GM23248 (cell line): ENCODE measurements at regions not wholly inside any gene's neighbourhood (a gene's known extent, or its start where the extent isn't known, plus 50 kb on each side); places are given as distances from the start of the nearest gene placed in this dataset.

Experiments
- DNase-seq: peaks from one replicate; pipeline ENCODE4 v3.0.0-alpha.2; 2015
- H2AFZ ChIP-seq: fragments of 200-600 bp; sonication (generic); 2 replicates; pipeline ENCODE4 v1.6.1; 2016; ENCODE audit warnings: antibody characterized with exemption
- H3F3A ChIP-seq: fragments of 200-600 bp; sonication (generic); 2 replicates; pipeline ENCODE4 v1.6.1; 2016; ENCODE audit warnings: mild to moderate bottlenecking, antibody characterized with exemption, mixed run types; ENCODE audit not compliant: insufficient read depth
- H3K27ac ChIP-seq: fragments of 200-600 bp; sonication (generic); 2 replicates; pipeline ENCODE4 v1.5.1; 2016; ENCODE audit warnings: mild to moderate bottlenecking
- H3K27me3 ChIP-seq: fragments of 200-600 bp; sonication (generic); replicated peaks from 2 replicates; pipeline ENCODE4 v1.6.1; 2016; ENCODE audit warnings: mild to moderate bottlenecking; ENCODE audit not compliant: insufficient read depth
- H3K36me3 ChIP-seq: fragments of 200-600 bp; sonication (generic); 2 replicates; pipeline ENCODE4 v1.6.1; 2016; ENCODE audit warnings: low read depth, mild to moderate bottlenecking
- H3K4me1 ChIP-seq: fragments of 200-600 bp; sonication (generic); 2 replicates; pipeline ENCODE4 v1.6.1; 2016; ENCODE audit warnings: mild to moderate bottlenecking; ENCODE audit not compliant: insufficient read depth
- H3K4me2 ChIP-seq: fragments of 200-600 bp; sonication (generic); one replicate; pipeline ENCODE4 v1.6.1; 2016; ENCODE audit warnings: mild to moderate bottlenecking; ENCODE audit not compliant: unreplicated experiment
- H3K4me3 ChIP-seq: fragments of 200-600 bp; sonication (generic); 2 replicates; pipeline ENCODE4 v1.5.1; 2016; ENCODE audit warnings: mild to moderate bottlenecking
- H3K79me2 ChIP-seq: fragments of 200-600 bp; sonication (generic); 2 replicates; pipeline ENCODE4 v1.6.1; 2016; ENCODE audit warnings: mild to moderate bottlenecking; ENCODE audit not compliant: insufficient read depth
- H3K9ac ChIP-seq: fragments of 200-600 bp; sonication (generic); 2 replicates; pipeline ENCODE4 v1.6.1; 2016; ENCODE audit warnings: mild to moderate bottlenecking
- H3K9me2 ChIP-seq: fragments of 200-600 bp; sonication (generic); 2 replicates; pipeline ENCODE4 v1.6.1; 2016; ENCODE audit warnings: mixed run types, mild to moderate bottlenecking, moderate library complexity; ENCODE audit not compliant: insufficient read depth
- H3K9me3 ChIP-seq: fragments of 200-600 bp; sonication (generic); one replicate; pipeline ENCODE4 v1.6.1; 2017; ENCODE audit warnings: low read depth
- H4K20me1 ChIP-seq: fragments of 200-600 bp; sonication (generic); 2 replicates; pipeline ENCODE4 v1.6.0; 2016; ENCODE audit not compliant: insufficient read depth
- EZH2 ChIP-seq: fragments of 200-600 bp; sonication (generic); IDR thresholded peaks from 2 replicates; pipeline ENCODE4 v1.6.1; 2018; ENCODE audit warnings: antibody characterized with exemption, mild to moderate bottlenecking; ENCODE audit not compliant: insufficient read depth, poor library complexity, severe bottlenecking
- EZH2phosphoT487 ChIP-seq: fragments of 200-600 bp; sonication (generic); IDR thresholded peaks from 2 replicates; pipeline ENCODE4 v1.6.1; 2018; ENCODE audit warnings: antibody characterized with exemption, moderate library complexity, mild to moderate bottlenecking, low read depth; ENCODE audit not compliant: insufficient read depth
- WGBS, 2 experiments: methylation state at CpG; one replicate each; pipeline ENCODE4 v1.1.6; 2015 to 2017; ENCODE audit warnings: low lambda C conversion rate in 2 of 2, low coverage in 1 of 2; ENCODE audit errors: missing lambda C conversion rate in 2 of 2; 5-methylcytosine and 5-hydroxymethylcytosine counted together
- in situ Hi-C: fragments of 300-500 bp; cut with MboI; formaldehyde crosslinking; loops from 2 replicates; pipeline ENCODE4 v1.15.0; 2020

- in situ Hi-C loops: no loop called here
- H3K4me2 ChIP-seq: no peak overlapping the region
- H3K4me3 ChIP-seq: no peak overlapping the region
- H3K27ac ChIP-seq: no peak overlapping the region
- no peak for TF ChIP-seq EZH2
- TF ChIP-seq EZH2phosphoT487: no peak
- no peaks in the 10 kb centered on the region for H3K79me2 ChIP-seq
- no peaks in the 10 kb centered on the region for H3K4me1 ChIP-seq
- no peak overlapping the region for H2AFZ ChIP-seq
- H3F3A ChIP-seq: no peaks in the 10 kb centered on the region
- WGBS, 2 experiments: 48 to 54% methylated on average over 16 of the region's 16 CpGs
- no peak overlapping the region for H3K9ac ChIP-seq
- H4K20me1 ChIP-seq: no peaks in the 10 kb centered on the region
- H3K9me2 ChIP-seq: no peaks in the 10 kb centered on the region
- H3K27me3 ChIP-seq: no peaks in the 10 kb centered on the region
- H3K9me3 ChIP-seq: no peaks in the 10 kb centered on the region
- DNase-seq: no peak
- no peaks in the 10 kb centered on the region for H3K36me3 ChIP-seq
Observed at GRCh38 chr10:128483216-128483615, 357.0 kb upstream of the MKI67 start.

DNA sequence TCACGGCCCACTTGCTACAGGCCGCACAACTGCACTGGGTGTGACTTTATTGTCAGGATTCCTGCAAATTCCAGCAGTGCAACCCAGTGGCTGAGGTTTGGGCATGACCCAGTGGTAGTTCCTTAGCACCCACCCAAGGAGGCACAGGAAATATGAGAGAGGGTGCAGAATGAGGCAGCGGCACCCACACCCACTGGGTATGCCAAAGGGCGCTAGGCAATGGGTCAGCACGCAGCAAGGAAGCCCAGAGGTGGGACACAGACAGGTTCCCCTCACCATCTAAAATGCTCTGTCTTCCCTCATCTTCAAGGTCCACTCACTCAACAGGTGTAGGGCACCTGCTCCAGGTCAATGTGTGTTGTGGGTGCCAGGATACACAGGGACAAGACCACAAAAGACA, 357.8 kb upstream of the MKI67 start:
- in situ Hi-C loops: no loop called here
- H2AFZ ChIP-seq: no peak overlapping the region
- H3K4me3 ChIP-seq: no peak overlapping the region
- H3F3A ChIP-seq: no peaks in the 10 kb centered on the region
- H3K9me2 ChIP-seq: no peaks in the 10 kb centered on the region
- TF ChIP-seq EZH2phosphoT487 (no peak), EZH2 (no peak)
- DNase-seq: no peak
- H3K36me3 ChIP-seq: no peaks in the 10 kb centered on the region
- no peak overlapping the region for H3K27ac ChIP-seq
- 53 to 61% methylated on average over 5 of the region's 5 CpGs for WGBS, 2 experiments
- no peaks in the 10 kb centered on the region for H3K4me1 ChIP-seq
- no peak overlapping the region for H3K4me2 ChIP-seq
- H3K27me3 ChIP-seq: no peaks in the 10 kb centered on the region
- no peaks in the 10 kb centered on the region for H4K20me1 ChIP-seq
- no peaks in the 10 kb centered on the region for H3K9me3 ChIP-seq
- no peak overlapping the region for H3K9ac ChIP-seq
- no peaks in the 10 kb centered on the region for H3K79me2 ChIP-seq

- WGBS, 2 experiments: 34 to 52% methylated on average over 7 of the region's 7 CpGs
- Histone ChIP-seq H3K36me3 (no peaks in the 10 kb centered on the region), H3K4me3 (no peak overlapping the region), H3K27ac (no peak overlapping the region), H3K9ac (no peak overlapping the region), H3K9me2 (no peaks in the 10 kb centered on the region), H3K9me3 (no peaks in the 10 kb centered on the region), H2AFZ (no peak overlapping the region), H3K27me3 (no peaks in the 10 kb centered on the region), H3K79me2 (no peaks in the 10 kb centered on the region), H3F3A (no peaks in the 10 kb centered on the region), H3K4me2 (no peak overlapping the region), H3K4me1 (no peaks in the 10 kb centered on the region), H4K20me1 (no peaks in the 10 kb centered on the region)
- TF ChIP-seq EZH2phosphoT487: no peak
- TF ChIP-seq EZH2: no peak
- DNase-seq: no peak
- in situ Hi-C loops: no loop called here
Observed at GRCh38 chr10:128485701-128486235, 359.5 kb upstream of the MKI67 start.

DNA sequence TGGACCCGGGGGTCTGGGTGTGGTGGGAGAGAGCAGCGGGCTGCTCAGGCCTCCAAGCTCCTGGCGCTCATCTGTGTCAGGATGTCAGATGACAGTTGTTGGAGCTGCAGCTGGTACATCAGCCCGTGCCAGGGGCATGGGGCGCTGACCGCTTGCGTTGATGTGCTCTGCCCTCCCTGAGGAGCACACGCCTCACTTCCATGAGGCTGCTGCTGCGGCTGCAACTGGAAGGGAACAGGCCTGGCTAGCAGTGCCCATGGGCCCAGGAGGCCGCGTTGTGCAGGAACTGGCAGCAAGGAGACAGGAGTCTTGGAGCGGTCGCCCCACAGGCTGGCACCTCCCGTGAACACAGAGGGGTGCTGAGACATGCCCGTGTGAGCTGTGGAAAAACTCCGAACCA, 361.3 kb upstream of the MKI67 start:
- in situ Hi-C loops: no loop called here
- Histone ChIP-seq H3K9me3 (no peaks in the 10 kb centered on the region), H3K9ac (no peak overlapping the region), H3K27ac (no peak overlapping the region), H3F3A (no peaks in the 10 kb centered on the region), H3K9me2 (no peaks in the 10 kb centered on the region), H3K4me3 (no peak overlapping the region), H2AFZ (no peak overlapping the region), H3K4me2 (no peak overlapping the region), H4K20me1 (no peaks in the 10 kb centered on the region), H3K36me3 (no peaks in the 10 kb centered on the region), H3K79me2 (no peaks in the 10 kb centered on the region), H3K4me1 (no peaks in the 10 kb centered on the region), H3K27me3 (no peaks in the 10 kb centered on the region)
- TF ChIP-seq EZH2phosphoT487 (no peak), EZH2 (no peak)
- no peak for DNase-seq
- WGBS, 2 experiments: 53 to 54% methylated on average over 16 of the region's 16 CpGs
